MM.1S (cell line): ENCODE measurements at regions not wholly inside any gene's neighbourhood (a gene's known extent, or its start where the extent isn't known, plus 50 kb on each side); places are given as distances from the start of the nearest gene placed in this dataset.
"Not testable (repeated sequence)": the region's sequence is repeated elsewhere in the genome, so short reads cannot be mapped to it uniquely, and the experiment has no call there.

Source experiments
- DNase-seq: peaks from one replicate; pipeline ENCODE4 v3.0.0-alpha.2; 2015
- H2AFZ ChIP-seq: fragments of 300-600 bp; sonication (generic); 2 replicates; pipeline ENCODE4 v1.6.0; 2016; ENCODE audit warnings: antibody characterized with exemption, low read length
- H3F3A ChIP-seq: fragments of 300-600 bp; sonication (generic); 2 replicates; pipeline ENCODE4 v1.6.1; 2016; ENCODE audit warnings: mild to moderate bottlenecking, antibody characterized with exemption, low read length, moderate library complexity, mixed read lengths; ENCODE audit not compliant: insufficient read depth
- H3K27ac ChIP-seq: fragments of 300-600 bp; sonication (generic); 2 replicates; pipeline ENCODE4 v1.5.1; 2016; ENCODE audit warnings: mild to moderate bottlenecking, low read length
- H3K27me3 ChIP-seq: fragments of 300-600 bp; sonication (generic); replicated peaks from 2 replicates; pipeline ENCODE4 v1.6.0; 2016; ENCODE audit warnings: low read length; ENCODE audit not compliant: insufficient read depth
- H3K36me3 ChIP-seq: fragments of 300-600 bp; sonication (generic); replicated peaks from 2 replicates; pipeline ENCODE4 v1.6.1; 2016; ENCODE audit warnings: mild to moderate bottlenecking, low read length, mixed read lengths; ENCODE audit not compliant: insufficient read depth
- H3K4me1 ChIP-seq: fragments of 300-600 bp; sonication (generic); 2 replicates; pipeline ENCODE4 v1.6.1; 2016; ENCODE audit warnings: low read length, mixed read lengths
- H3K4me2 ChIP-seq: fragments of 300-600 bp; sonication (generic); 2 replicates; pipeline ENCODE4 v1.6.0; 2016; ENCODE audit warnings: low read depth, low read length
- H3K4me3 ChIP-seq: fragments of 300-600 bp; sonication (generic); 2 replicates; pipeline ENCODE4 v1.5.1; 2016; ENCODE audit warnings: low read length, mixed read lengths
- H3K79me2 ChIP-seq: fragments of 300-600 bp; sonication (generic); 2 replicates; pipeline ENCODE4 v1.6.1; 2016; ENCODE audit warnings: mixed run types, low read length, mixed read lengths
- H3K9ac ChIP-seq: fragments of 300-600 bp; sonication (generic); 2 replicates; pipeline ENCODE4 v1.6.1; 2016; ENCODE audit warnings: low read length, mixed read lengths
- H3K9me2 ChIP-seq: fragments of 300-600 bp; sonication (generic); replicated peaks from 2 replicates; pipeline ENCODE4 v1.6.1; 2016; ENCODE audit warnings: mild to moderate bottlenecking, low read length, mixed read lengths; ENCODE audit not compliant: insufficient read depth
- H3K9me3 ChIP-seq: fragments of 300-600 bp; sonication (generic); replicated peaks from 2 replicates; pipeline ENCODE4 v1.6.1; 2016; ENCODE audit warnings: mild to moderate bottlenecking, low read length, mixed read lengths; ENCODE audit not compliant: insufficient read depth
- H4K20me1 ChIP-seq: fragments of 300-600 bp; sonication (generic); 2 replicates; pipeline ENCODE4 v1.6.1; 2016; ENCODE audit warnings: mild to moderate bottlenecking, low read length, moderate library complexity, mixed read lengths; ENCODE audit not compliant: insufficient read depth
- EZH2 ChIP-seq: fragments of 300-600 bp; sonication (generic); optimal IDR thresholded peaks from 2 replicates; pipeline ENCODE3; 2017; ENCODE audit warnings: low read depth, mild to moderate bottlenecking, antibody characterized with exemption, low read length, mixed read lengths
- EZH2phosphoT487 ChIP-seq: fragments of 300-600 bp; sonication (generic); IDR thresholded peaks from 2 replicates; pipeline ENCODE4 v1.6.1; 2018; ENCODE audit warnings: antibody characterized with exemption, low read length
- TF ChIP-seq, protein P1 (sequence below): fragments of 300-600 bp; sonication (generic); IDR thresholded peaks from 2 replicates; pipeline ENCODE4 v1.5.1; 2016; ENCODE audit warnings: antibody characterized with exemption, low read length, mixed read lengths

DNA sequence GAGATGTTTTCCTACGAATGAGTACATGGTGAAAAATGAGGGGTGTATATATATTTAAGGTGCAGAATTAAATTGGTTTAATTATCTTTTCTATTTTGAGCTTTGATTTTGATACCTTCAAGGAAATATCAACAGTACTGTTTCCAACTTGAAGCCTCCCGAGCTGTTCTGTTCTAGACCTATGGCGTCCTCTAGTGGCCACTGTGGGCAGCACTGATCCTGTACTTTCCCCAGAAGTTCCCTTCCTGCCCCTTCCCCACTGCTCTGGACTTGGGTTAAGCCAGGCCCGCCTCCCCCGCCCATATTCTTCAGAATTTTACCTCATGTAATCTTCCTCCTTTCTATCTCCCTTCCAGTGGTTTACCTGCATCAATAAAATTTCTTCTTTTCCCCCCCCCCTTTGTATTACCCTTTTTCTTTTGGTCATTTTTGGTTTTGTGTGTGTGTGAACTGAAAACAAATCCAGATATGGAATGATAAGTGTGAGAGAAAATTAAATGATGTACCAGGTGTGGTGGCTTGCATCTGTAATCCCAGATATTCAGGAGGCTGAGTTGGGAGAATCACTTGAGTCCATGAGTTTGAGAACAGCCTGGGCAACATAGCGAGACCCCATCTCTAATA is 1643.5 kb downstream of the TP53TG3F start:
- H3K4me3 ChIP-seq = no peak overlapping the region
- no peak for DNase-seq
- H3K27me3 ChIP-seq = no peaks in the 10 kb centered on the region
- no peaks in the 10 kb centered on the region for H4K20me1 ChIP-seq
- no peak overlapping the region for H2AFZ ChIP-seq
- no peak overlapping the region for H3K4me2 ChIP-seq
- no peak for TF ChIP-seq EZH2
- TF ChIP-seq, protein P1, sequence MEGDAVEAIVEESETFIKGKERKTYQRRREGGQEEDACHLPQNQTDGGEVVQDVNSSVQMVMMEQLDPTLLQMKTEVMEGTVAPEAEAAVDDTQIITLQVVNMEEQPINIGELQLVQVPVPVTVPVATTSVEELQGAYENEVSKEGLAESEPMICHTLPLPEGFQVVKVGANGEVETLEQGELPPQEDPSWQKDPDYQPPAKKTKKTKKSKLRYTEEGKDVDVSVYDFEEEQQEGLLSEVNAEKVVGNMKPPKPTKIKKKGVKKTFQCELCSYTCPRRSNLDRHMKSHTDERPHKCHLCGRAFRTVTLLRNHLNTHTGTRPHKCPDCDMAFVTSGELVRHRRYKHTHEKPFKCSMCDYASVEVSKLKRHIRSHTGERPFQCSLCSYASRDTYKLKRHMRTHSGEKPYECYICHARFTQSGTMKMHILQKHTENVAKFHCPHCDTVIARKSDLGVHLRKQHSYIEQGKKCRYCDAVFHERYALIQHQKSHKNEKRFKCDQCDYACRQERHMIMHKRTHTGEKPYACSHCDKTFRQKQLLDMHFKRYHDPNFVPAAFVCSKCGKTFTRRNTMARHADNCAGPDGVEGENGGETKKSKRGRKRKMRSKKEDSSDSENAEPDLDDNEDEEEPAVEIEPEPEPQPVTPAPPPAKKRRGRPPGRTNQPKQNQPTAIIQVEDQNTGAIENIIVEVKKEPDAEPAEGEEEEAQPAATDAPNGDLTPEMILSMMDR = peak; percentile 26; the same call in 1 of the 2 replicates
- no peaks in the 10 kb centered on the region for H3K9me3 ChIP-seq
- no peaks in the 10 kb centered on the region for H3K9me2 ChIP-seq
- no peaks in the 10 kb centered on the region for H3K4me1 ChIP-seq
- H3K27ac ChIP-seq = no peak overlapping the region
- H3K36me3 ChIP-seq = no peaks in the 10 kb centered on the region
- H3K9ac ChIP-seq = no peak overlapping the region
- no peaks in the 10 kb centered on the region for H3K79me2 ChIP-seq
- no peaks in the 10 kb centered on the region for H3F3A ChIP-seq

DNA sequence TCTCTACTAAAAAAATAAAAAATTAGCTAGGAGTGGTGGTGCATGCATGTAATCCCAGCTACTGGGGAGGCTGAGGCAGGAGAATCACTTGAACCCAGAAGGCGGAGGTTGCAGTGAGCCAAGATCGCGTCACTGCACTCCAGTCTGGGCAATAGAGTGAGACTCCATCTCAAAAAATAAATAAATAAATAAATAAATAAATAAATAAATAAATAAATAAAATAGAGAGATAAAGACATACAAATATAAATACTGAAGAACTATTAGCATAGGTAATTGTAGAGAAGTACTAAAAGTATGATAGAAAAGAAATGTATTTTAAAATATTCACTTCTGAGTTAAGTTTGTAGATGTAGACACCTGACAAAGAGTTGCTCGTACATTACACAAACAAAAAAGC is 1652.4 kb downstream of the TP53TG3F start:
- not testable (repeated sequence) for H3K27me3 ChIP-seq, H3K9me2 ChIP-seq, H2AFZ ChIP-seq, H3K4me1 ChIP-seq, H4K20me1 ChIP-seq, H3K4me3 ChIP-seq, H3K79me2 ChIP-seq, H3K36me3 ChIP-seq, H3K9ac ChIP-seq, H3K27ac ChIP-seq, H3F3A ChIP-seq, H3K4me2 ChIP-seq, H3K9me3 ChIP-seq, DNase-seq

DNA sequence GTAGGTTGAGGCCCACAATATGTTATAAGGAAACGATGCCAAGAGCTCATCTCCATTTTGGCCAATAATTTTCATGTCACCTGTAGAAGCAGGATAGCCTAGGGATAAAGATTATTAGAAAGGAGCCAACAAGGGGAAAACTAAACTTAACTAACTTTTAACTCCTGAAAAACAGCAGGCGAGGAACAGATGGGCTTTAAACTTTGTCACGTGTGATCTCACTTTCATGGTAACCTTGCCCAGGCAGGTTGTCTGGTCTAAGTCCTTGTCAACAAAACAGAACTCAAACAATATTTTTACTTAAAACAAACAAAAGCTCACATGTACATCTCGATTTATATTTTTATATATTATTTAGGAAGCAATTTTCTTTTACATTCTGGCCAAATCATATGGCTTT is 1672.0 kb downstream of the TP53TG3F start:
- TF ChIP-seq EZH2phosphoT487 (no peak), EZH2 (no peak)
- TF ChIP-seq, protein P1 = no peak
- Histone ChIP-seq H3K27me3 (no peaks in the 10 kb centered on the region), H3K9me3 (no peaks in the 10 kb centered on the region), H4K20me1 (no peaks in the 10 kb centered on the region), H3K9me2 (no peaks in the 10 kb centered on the region), H3K27ac (no peak overlapping the region), H3K36me3 (no peaks in the 10 kb centered on the region), H2AFZ (no peak overlapping the region), H3K9ac (no peak overlapping the region), H3K4me2 (no peak overlapping the region), H3K79me2 (no peaks in the 10 kb centered on the region), H3F3A (no peaks in the 10 kb centered on the region), H3K4me3 (no peak overlapping the region), H3K4me1 (no peaks in the 10 kb centered on the region)
- no peak for DNase-seq

DNA sequence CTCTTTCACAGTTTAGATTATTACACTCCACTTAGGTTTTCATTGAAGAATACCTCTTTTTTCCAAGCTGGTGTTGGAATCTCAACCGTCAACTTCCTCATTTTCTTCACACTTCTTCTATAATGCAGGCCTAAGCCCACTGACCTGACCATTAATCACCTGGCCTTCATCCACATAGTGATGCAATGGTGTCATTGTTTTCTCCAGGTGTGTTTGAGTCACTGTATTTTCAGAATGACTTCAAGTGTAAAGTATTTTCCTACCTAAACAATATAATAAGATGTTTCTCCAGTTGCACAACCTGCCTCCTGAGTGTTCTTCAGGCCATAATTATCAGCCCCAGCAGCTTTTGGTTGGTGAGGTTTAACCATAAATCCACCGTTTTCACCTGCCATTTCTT is 1675.1 kb downstream of the TP53TG3F start:
- H3K27me3 ChIP-seq = no peaks in the 10 kb centered on the region
- no peaks in the 10 kb centered on the region for H3K4me1 ChIP-seq
- no peak overlapping the region for H2AFZ ChIP-seq
- H3F3A ChIP-seq = no peaks in the 10 kb centered on the region
- no peak overlapping the region for H3K4me3 ChIP-seq
- H4K20me1 ChIP-seq = no peaks in the 10 kb centered on the region
- H3K9me2 ChIP-seq = no peaks in the 10 kb centered on the region
- H3K9me3 ChIP-seq = no peaks in the 10 kb centered on the region
- H3K79me2 ChIP-seq = no peaks in the 10 kb centered on the region
- H3K36me3 ChIP-seq = no peaks in the 10 kb centered on the region
- TF ChIP-seq, protein P1 = no peak
- TF ChIP-seq EZH2 (no peak), EZH2phosphoT487 (no peak)
- no peak overlapping the region for H3K9ac ChIP-seq
- no peak overlapping the region for H3K27ac ChIP-seq
- no peak for DNase-seq
- H3K4me2 ChIP-seq = no peak overlapping the region
